ENCODE measurements at regions not wholly inside any gene's neighbourhood (a gene's known extent, or its start where the extent isn't known, plus 50 kb on each side); places are given as distances from the start of the nearest gene placed in this dataset.

- Histone ChIP-seq H3K27me3 (ENCODE audit: control insufficient read depth in 1 of 2, insufficient read depth in 2 of 2, low read length in 2 of 2) (no peaks in the 10 kb centered on the region), H3K4me1 (ENCODE audit: insufficient read depth, low read length) (no peaks in the 10 kb centered on the region), H3K27ac (ENCODE audit: low read depth in 1 of 2, low read length in 2 of 2) (no peak overlapping the region), H3K4me3 (ENCODE audit: low read length) (no peak overlapping the region), H3K9me3 (ENCODE audit: control insufficient read depth in 1 of 2, insufficient read depth in 1 of 2, low read length in 2 of 2) (no peaks in the 10 kb centered on the region), H3K36me3 (ENCODE audit: insufficient read depth, low read length) (no peaks in the 10 kb centered on the region)
- H3K9me3 Mint-ChIP-seq, result no peaks in the 10 kb centered on the region
- no peaks in the 10 kb centered on the region for H3K36me3 Mint-ChIP-seq (ENCODE audit: low read depth)
- intact Hi-C loops (cut with DNase I, micrococcal nuclease), result no loop called here
- no peak for TF ChIP-seq CTCF (IDR thresholded peaks at IDR 0.05)
- CTCF ChIA-PET, result no interaction called here
- no peak overlapping the region for H3K4me3 Mint-ChIP-seq
- DNase-seq, result no peak
- POLR2A ChIA-PET, result no interaction called here
- ATAC-seq (ENCODE audit: poor library complexity), result no peak
- no peak overlapping the region for H3K27ac Mint-ChIP-seq
- peaks cover 7% of the 10 kb centered on the region for H3K27me3 Mint-ChIP-seq
- H3K4me1 Mint-ChIP-seq (ENCODE audit: low read depth), result no peaks in the 10 kb centered on the region
Measured at GRCh38 chr11:104510169-104510568, 346.2 kb upstream of the PDGFD start.

GRCh38 chr11:104490182-104490581, 326.2 kb upstream of the PDGFD start:
- Mint-ChIP-seq H3K4me3 (no peak overlapping the region), H3K9me3 (peaks cover 11% of the 10 kb centered on the region), H3K4me1 (ENCODE audit: low read depth) (no peaks in the 10 kb centered on the region), H3K27me3 (no peaks in the 10 kb centered on the region), H3K27ac (no peak overlapping the region), H3K36me3 (ENCODE audit: low read depth) (peaks cover 3% of the 10 kb centered on the region)
- ChIA-PET CTCF (no interaction called here), POLR2A (no interaction called here)
- H3K4me3 ChIP-seq (ENCODE audit: low read length), result no peak overlapping the region
- H3K36me3 ChIP-seq (ENCODE audit: insufficient read depth, low read length), result no peaks in the 10 kb centered on the region
- TF ChIP-seq CTCF (IDR thresholded peaks at IDR 0.05), result no peak
- intact Hi-C loops (cut with DNase I, micrococcal nuclease), result no loop called here
- H3K9me3 ChIP-seq (ENCODE audit: control insufficient read depth in 1 of 2, insufficient read depth in 1 of 2, low read length in 2 of 2), result peaks cover 4 to 19% of the 10 kb centered on the region in 2 experiments
- no peak overlapping the region for H3K27ac ChIP-seq (ENCODE audit: low read depth in 1 of 2, low read length in 2 of 2)
- no peak for ATAC-seq (ENCODE audit: poor library complexity)
- no peaks in the 10 kb centered on the region for H3K4me1 ChIP-seq (ENCODE audit: insufficient read depth, low read length)
- no peak for DNase-seq
- no peaks in the 10 kb centered on the region for H3K27me3 ChIP-seq (ENCODE audit: control insufficient read depth in 1 of 2, insufficient read depth in 2 of 2, low read length in 2 of 2)

GRCh38 chr11:104488561-104488960, 324.6 kb upstream of the PDGFD start:
- TF ChIP-seq CTCF (IDR thresholded peaks at IDR 0.05), result no peak
- Histone ChIP-seq H3K27me3 (ENCODE audit: control insufficient read depth in 1 of 2, insufficient read depth in 2 of 2, low read length in 2 of 2) (no peaks in the 10 kb centered on the region), H3K9me3 (ENCODE audit: control insufficient read depth in 1 of 2, insufficient read depth in 1 of 2, low read length in 2 of 2) (peaks cover 4 to 19% of the 10 kb centered on the region in 2 experiments), H3K36me3 (ENCODE audit: insufficient read depth, low read length) (no peaks in the 10 kb centered on the region), H3K4me1 (ENCODE audit: insufficient read depth, low read length) (no peaks in the 10 kb centered on the region), H3K27ac (ENCODE audit: low read depth in 1 of 2, low read length in 2 of 2) (no peak overlapping the region), H3K4me3 (ENCODE audit: low read length) (no peak overlapping the region)
- ChIA-PET CTCF (no interaction called here), POLR2A (no interaction called here)
- ATAC-seq (ENCODE audit: poor library complexity) (no peak), DNase-seq (no peak)
- no peak overlapping the region for H3K27ac Mint-ChIP-seq
- intact Hi-C loops (cut with DNase I, micrococcal nuclease), result no loop called here
- H3K4me1 Mint-ChIP-seq (ENCODE audit: low read depth), result no peaks in the 10 kb centered on the region
- H3K36me3 Mint-ChIP-seq (ENCODE audit: low read depth), result peaks cover 3% of the 10 kb centered on the region
- H3K27me3 Mint-ChIP-seq, result no peaks in the 10 kb centered on the region
- H3K9me3 Mint-ChIP-seq, result peaks cover 11% of the 10 kb centered on the region
- H3K4me3 Mint-ChIP-seq, result no peak overlapping the region

Data from CD4-positive, alpha-beta T cell (primary cell).